Suprapubic skin (tissue), 4 donors: ENCODE measurements at regions not wholly inside any gene's neighbourhood (a gene's known extent, or its start where the extent isn't known, plus 50 kb on each side); places are given as distances from the start of the nearest gene placed in this dataset.
"Not testable (repeated sequence)": the region's sequence is repeated elsewhere in the genome, so short reads cannot be mapped to it uniquely, and the experiment has no call there.

Experiments used
- DNase-seq, 2 donors: peaks; one replicate each; pipeline ENCODE4 v3.0.0-alpha.2; 2019; ENCODE audit warnings: low spot score in 2 of 2
- H3K27ac ChIP-seq: fragments of 200-600 bp; sonication (generic); one replicate; pipeline ENCODE4 v1.5.1; 2019
- H3K27me3 ChIP-seq: fragments of 200-600 bp; sonication (generic); one replicate; pipeline ENCODE4 v1.5.1; 2019
- H3K36me3 ChIP-seq: fragments of 200-600 bp; sonication (generic); one replicate; pipeline ENCODE4 v1.5.1; 2019
- H3K4me1 ChIP-seq: fragments of 200-600 bp; sonication (generic); one replicate; pipeline ENCODE4 v1.5.1; 2019
- H3K4me3 ChIP-seq: fragments of 200-600 bp; sonication (generic); one replicate; pipeline ENCODE4 v1.5.1; 2019; ENCODE audit warnings: mild to moderate bottlenecking
- H3K9me3 ChIP-seq: fragments of 200-600 bp; sonication (generic); one replicate; pipeline ENCODE4 v1.5.1; 2019
- EP300 ChIP-seq: sonication (generic); formaldehyde crosslinking; IDR thresholded peaks from one replicate; pipeline ENCODE4 v1.6.1; 2017; ENCODE audit warnings: antibody characterized with exemption
- POLR2A ChIP-seq, 2 donors: fragments of 450-650 bp; IDR thresholded peaks; one replicate each; pipeline ENCODE4 v1.6.1; 2017; ENCODE audit warnings: antibody characterized with exemption in 2 of 2, mild to moderate bottlenecking in 2 of 2, moderate library complexity in 2 of 2
- POLR2AphosphoS5 ChIP-seq, 3 donors: sonication (generic); formaldehyde crosslinking; IDR thresholded peaks; one replicate each; pipeline ENCODE4 v1.6.1; 2017; ENCODE audit warnings: antibody characterized with exemption in 3 of 3
- WGBS: methylation state at CpG from one replicate; pipeline ENCODE4 v1.1.5; 2018; 5-methylcytosine and 5-hydroxymethylcytosine counted together
- TF ChIP-seq, protein P1 (sequence below), 2 donors: fragments of 200-600 bp in 1 of 2; fragments of 450-650 bp in 1 of 2; sonication (generic) in 1 of 2; IDR thresholded peaks; one replicate each; pipeline ENCODE4 v1.5.1; 2016 to 2019; ENCODE audit warnings: antibody characterized with exemption in 2 of 2, mild to moderate bottlenecking in 1 of 2, moderate library complexity in 1 of 2

DNA sequence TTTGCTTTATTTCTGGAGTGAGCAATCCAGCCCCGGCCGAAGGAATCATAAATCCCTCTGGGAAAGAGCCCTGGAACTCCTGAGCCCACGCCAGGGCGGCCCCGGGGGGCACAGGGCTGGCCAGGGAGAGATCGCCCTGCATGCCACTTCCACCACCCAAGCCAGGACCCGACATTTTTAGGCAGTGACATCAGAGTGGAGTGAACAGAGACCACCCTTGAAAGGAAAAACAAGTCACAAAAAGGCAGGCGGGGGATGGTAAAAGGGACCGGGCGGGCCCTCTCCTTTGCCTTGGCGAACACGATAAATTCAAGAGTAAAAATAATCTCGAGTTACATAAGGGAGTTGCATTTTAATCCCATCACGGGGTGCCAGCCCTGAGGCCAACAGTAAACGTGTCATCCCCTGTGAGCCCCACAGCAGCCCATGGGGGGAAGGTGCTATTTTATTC, 284.1 kb downstream of the C16orf95 start:
- TF ChIP-seq POLR2A (IDR thresholded peaks at IDR 0.05) (no peak), EP300 (no peak), POLR2AphosphoS5 (IDR thresholded peaks at IDR 0.05) (no peak)
- Histone ChIP-seq H3K36me3 (no peaks in the 10 kb centered on the region), H3K27me3 (peaks cover 25% of the 10 kb centered on the region), H3K27ac (no peak overlapping the region), H3K4me3 (no peak overlapping the region), H3K9me3 (no peaks in the 10 kb centered on the region), H3K4me1 (no peaks in the 10 kb centered on the region)
- no peak for DNase-seq
- 68% methylated on average over 15 of the region's 15 CpGs for WGBS

DNA sequence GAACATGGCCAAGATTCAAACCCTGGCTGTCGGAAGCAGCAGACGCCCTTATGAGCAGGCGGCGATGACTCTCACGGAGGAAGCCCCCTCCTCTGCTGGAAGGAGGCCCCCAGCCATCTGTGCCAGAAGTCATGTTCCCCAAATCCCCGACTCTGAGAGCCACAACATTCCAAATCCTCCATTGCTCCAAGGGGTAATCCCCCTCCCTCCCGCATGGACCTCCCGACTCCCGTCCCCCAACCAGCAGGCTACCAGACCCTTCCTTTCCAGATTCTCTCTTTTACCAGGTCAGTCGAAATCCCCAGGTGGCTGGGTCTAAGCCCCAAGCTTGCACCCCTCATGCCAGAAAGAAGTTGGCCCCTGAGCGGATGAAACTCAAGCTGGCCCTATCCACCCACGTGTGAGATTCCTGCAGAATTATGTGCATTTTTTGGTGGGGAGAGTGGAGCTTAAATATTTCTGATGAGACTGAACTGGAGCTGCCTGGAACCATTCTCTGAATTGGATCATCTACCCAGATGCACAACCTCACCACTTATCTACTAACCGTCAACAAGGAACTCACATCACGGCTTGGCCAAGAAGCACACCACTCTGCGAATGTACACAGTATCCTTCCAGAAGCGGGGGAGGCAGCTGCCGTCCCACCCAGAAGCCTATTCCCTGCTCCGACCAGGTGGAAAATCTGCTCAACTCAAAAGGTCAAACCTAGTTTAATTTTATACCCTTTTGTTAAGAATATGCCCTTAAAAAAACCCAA, 283.5 kb downstream of the C16orf95 start:
- no peak overlapping the region for H3K27ac ChIP-seq
- H3K9me3 ChIP-seq: no peaks in the 10 kb centered on the region
- H3K4me1 ChIP-seq: no peaks in the 10 kb centered on the region
- H3K36me3 ChIP-seq: no peaks in the 10 kb centered on the region
- DNase-seq: no peak
- 84% methylated on average over 18 of the region's 18 CpGs for WGBS
- H3K4me3 ChIP-seq: no peak overlapping the region
- H3K27me3 ChIP-seq: peaks cover 26% of the 10 kb centered on the region
- TF ChIP-seq EP300: no peak
- TF ChIP-seq, protein P1, sequence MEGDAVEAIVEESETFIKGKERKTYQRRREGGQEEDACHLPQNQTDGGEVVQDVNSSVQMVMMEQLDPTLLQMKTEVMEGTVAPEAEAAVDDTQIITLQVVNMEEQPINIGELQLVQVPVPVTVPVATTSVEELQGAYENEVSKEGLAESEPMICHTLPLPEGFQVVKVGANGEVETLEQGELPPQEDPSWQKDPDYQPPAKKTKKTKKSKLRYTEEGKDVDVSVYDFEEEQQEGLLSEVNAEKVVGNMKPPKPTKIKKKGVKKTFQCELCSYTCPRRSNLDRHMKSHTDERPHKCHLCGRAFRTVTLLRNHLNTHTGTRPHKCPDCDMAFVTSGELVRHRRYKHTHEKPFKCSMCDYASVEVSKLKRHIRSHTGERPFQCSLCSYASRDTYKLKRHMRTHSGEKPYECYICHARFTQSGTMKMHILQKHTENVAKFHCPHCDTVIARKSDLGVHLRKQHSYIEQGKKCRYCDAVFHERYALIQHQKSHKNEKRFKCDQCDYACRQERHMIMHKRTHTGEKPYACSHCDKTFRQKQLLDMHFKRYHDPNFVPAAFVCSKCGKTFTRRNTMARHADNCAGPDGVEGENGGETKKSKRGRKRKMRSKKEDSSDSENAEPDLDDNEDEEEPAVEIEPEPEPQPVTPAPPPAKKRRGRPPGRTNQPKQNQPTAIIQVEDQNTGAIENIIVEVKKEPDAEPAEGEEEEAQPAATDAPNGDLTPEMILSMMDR (IDR thresholded peaks at IDR 0.05): no peak
- no peak for TF ChIP-seq POLR2AphosphoS5 (IDR thresholded peaks at IDR 0.05)
- TF ChIP-seq POLR2A (IDR thresholded peaks at IDR 0.05): no peak

DNA sequence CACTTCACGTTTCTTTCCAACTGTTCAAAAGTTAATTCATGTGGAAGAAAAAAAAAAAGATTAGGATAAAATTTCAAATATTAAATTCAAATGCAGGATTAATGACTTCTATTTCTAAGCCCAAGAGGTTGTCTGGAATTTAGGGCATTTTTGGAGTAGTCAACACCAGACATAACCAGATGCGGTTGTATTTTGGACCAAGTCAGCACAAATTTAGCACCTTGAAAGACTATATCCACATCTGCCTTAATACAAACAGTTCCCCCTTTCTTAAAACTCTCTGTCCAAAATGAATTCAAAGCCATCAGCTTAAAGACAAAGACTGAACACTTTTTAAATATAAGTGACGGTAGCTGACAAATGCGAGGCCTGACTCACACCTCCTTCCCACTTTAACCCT, 282.9 kb downstream of the C16orf95 start:
- TF ChIP-seq POLR2AphosphoS5 (IDR thresholded peaks at IDR 0.05): no peak
- TF ChIP-seq, protein P1 (IDR thresholded peaks at IDR 0.05): no peak
- DNase-seq: no peak
- H3K9me3 ChIP-seq: no peaks in the 10 kb centered on the region
- H3K4me1 ChIP-seq: no peaks in the 10 kb centered on the region
- H3K36me3 ChIP-seq: no peaks in the 10 kb centered on the region
- WGBS: 58% methylated on average over 4 of the region's 4 CpGs
- no peak overlapping the region for H3K27ac ChIP-seq
- peaks cover 30% of the 10 kb centered on the region for H3K27me3 ChIP-seq
- H3K4me3 ChIP-seq: no peak overlapping the region

DNA sequence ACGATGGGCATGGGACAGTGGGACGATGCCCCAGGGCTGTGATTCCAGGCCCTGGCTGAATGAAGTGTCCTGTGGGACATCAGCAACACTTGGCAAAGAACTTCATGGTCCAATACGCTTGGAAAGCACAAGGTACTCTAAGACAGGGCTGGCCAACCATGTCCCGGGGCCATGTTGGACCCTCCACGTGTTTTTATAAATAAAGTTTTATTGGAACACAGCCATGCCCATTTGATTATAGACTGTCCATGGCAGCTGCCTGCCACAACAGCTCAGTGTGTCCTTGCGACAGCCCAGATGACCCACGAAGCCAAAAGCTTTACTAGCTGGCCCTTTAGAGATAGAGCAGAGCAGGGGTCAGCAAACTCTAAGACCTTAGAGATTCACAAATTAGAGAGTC, 282.1 kb downstream of the C16orf95 start:
- no peak overlapping the region for H3K4me3 ChIP-seq
- peaks cover 33% of the 10 kb centered on the region for H3K27me3 ChIP-seq
- no peaks in the 10 kb centered on the region for H3K36me3 ChIP-seq
- no peaks in the 10 kb centered on the region for H3K4me1 ChIP-seq
- H3K9me3 ChIP-seq: no peaks in the 10 kb centered on the region
- no peak overlapping the region for H3K27ac ChIP-seq
- WGBS: 92% methylated on average over 7 of the region's 7 CpGs
- DNase-seq: peak in 1 of 2 donors; percentile 9
- TF ChIP-seq POLR2A (IDR thresholded peaks at IDR 0.05) (no peak), POLR2AphosphoS5 (IDR thresholded peaks at IDR 0.05) (no peak), EP300 (no peak)
- TF ChIP-seq, protein P1 (IDR thresholded peaks at IDR 0.05): no peak

DNA sequence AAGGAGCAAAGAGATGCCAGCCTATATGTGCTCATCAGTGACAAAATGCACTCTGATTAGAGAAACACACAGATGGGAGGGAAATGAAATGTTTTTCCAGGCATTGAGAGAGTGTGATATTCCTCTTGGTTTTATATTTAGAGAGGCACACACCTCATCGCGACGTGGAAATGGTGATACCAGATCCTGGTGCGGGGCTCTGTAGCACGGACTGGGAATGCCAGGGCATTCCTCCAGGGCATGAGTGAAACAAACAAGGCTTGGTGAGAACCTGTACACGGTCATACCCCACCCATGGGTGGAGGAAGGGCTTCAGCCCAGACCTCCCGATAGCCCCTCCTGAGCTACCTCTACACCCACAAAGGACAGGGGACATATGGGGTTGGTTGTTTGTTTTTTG, 280.2 kb downstream of the C16orf95 start:
- peaks cover 52% of the 10 kb centered on the region for H3K27me3 ChIP-seq
- TF ChIP-seq, protein P1 (IDR thresholded peaks at IDR 0.05): no peak
- TF ChIP-seq EP300 (no peak), POLR2A (IDR thresholded peaks at IDR 0.05) (no peak), POLR2AphosphoS5 (IDR thresholded peaks at IDR 0.05) (no peak)
- peak in 1 of 2 donors; percentile 5 for DNase-seq
- no peaks in the 10 kb centered on the region for H3K9me3 ChIP-seq
- H3K27ac ChIP-seq: no peak overlapping the region
- WGBS: 75% methylated on average over 7 of the region's 7 CpGs
- H3K4me3 ChIP-seq: no peak overlapping the region
- H3K36me3 ChIP-seq: no peaks in the 10 kb centered on the region
- H3K4me1 ChIP-seq: no peaks in the 10 kb centered on the region

DNA sequence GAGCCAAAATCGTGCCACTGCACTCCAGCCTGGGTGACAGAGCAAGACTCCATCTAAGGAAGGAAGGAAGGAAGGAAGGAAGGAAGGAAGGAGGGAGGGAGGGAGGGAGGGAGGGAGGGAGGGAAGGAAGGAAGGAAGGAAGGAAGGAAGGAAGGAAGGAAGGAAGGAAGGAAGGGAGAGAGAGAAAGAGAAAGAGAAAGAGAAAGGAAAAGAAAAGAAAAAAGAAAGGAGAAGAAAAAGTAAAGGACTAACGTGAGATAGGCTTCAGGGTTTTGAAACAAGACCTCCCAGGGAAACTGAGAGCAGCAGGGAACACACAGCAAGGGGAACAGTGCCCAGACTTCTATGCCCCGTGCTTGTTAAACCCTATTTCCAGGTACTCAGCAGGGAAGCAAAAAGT, 278.7 kb downstream of the C16orf95 start:
- peaks cover 57% of the 10 kb centered on the region for H3K27me3 ChIP-seq
- not testable (repeated sequence) for DNase-seq, H3K4me1 ChIP-seq, H3K36me3 ChIP-seq, H3K27ac ChIP-seq, H3K9me3 ChIP-seq, H3K4me3 ChIP-seq
- 58% methylated on average over 3 of the region's 3 CpGs for WGBS
